T-helper 1 cell treated with Interleukin-12 subunit alpha and Interleukin-12 subunit beta and Interleukin-4 antibody, amounts not matched to agents 30 μg/mL and 1 μg/mL, for 36 hours (primary cell): ENCODE measurements at regions not wholly inside any gene's neighbourhood (a gene's known extent, or its start where the extent isn't known, plus 50 kb on each side); places are given as distances from the start of the nearest gene placed in this dataset.
"Not testable (repeated sequence)": the region's sequence is repeated elsewhere in the genome, so short reads cannot be mapped to it uniquely, and the experiment has no call there.

Experiments
- H3K27ac Mint-ChIP-seq: one replicate; pipeline ENCODE4 v1.8.0; 2021; ENCODE audit warnings: mild to moderate bottlenecking, mixed read lengths
- H3K27me3 Mint-ChIP-seq: one replicate; pipeline ENCODE4 v1.8.0; 2021; ENCODE audit warnings: low read depth, mixed read lengths
- H3K36me3 Mint-ChIP-seq: one replicate; pipeline ENCODE4 v1.8.0; 2021; ENCODE audit warnings: low read depth, mixed read lengths
- H3K4me1 Mint-ChIP-seq: one replicate; pipeline ENCODE4 v1.8.0; 2021; ENCODE audit warnings: low read depth, mixed read lengths
- H3K4me3 Mint-ChIP-seq: one replicate; pipeline ENCODE4 v1.8.0; 2021; ENCODE audit warnings: mild to moderate bottlenecking, moderate library complexity, mixed read lengths
- H3K9me3 Mint-ChIP-seq: one replicate; pipeline ENCODE4 v1.8.0; 2021; ENCODE audit warnings: mixed read lengths

DNA sequence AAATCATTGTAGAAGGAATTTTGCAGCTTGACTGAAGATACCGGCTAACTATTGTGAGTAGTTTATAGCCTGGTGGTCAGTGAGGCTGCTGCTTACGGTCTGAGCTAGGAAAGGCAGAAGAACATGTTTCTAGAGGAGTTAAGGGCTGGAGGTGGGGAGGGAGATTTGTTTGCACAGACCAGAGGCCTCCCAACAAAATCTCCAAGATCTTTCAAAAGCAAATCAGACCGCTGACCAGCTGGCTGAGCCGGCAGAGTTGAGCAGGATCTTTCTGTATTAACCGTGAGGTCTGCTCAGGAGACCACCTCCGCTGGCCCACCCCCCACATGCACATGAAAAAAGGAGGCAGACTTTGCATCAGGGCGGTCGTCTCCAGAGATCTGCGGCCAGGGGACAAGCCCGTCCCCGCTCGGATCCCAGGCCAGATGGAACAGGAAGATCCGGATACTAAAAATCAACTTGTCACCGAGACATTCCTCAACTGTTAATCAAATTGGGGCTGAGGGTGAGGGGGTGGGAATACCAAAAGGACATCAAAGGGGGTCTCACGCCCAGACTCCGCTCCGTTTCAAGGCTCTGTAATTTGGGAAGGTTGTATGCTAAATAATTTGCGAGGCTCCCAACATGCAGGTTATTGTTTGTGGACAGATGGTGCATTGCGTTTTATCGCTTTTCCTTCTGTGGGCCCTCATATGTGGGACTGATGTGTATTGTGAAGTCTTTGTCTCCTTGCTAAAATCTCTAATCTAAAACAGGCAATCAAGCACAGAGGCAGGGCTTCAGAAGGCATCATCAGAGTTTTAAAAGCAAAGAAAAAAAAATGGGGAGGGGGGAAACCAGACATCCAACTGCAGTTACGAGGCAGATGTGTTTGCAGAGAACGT lies 319.0 kb downstream of the ZNF536 start:
- no peak overlapping the region for H3K27ac Mint-ChIP-seq
- no peaks in the 10 kb centered on the region for H3K36me3 Mint-ChIP-seq
- H3K4me3 Mint-ChIP-seq: no peak overlapping the region
- peaks cover 3% of the 10 kb centered on the region for H3K9me3 Mint-ChIP-seq
- H3K27me3 Mint-ChIP-seq: peaks cover 64% of the 10 kb centered on the region
- peaks cover 8% of the 10 kb centered on the region for H3K4me1 Mint-ChIP-seq

DNA sequence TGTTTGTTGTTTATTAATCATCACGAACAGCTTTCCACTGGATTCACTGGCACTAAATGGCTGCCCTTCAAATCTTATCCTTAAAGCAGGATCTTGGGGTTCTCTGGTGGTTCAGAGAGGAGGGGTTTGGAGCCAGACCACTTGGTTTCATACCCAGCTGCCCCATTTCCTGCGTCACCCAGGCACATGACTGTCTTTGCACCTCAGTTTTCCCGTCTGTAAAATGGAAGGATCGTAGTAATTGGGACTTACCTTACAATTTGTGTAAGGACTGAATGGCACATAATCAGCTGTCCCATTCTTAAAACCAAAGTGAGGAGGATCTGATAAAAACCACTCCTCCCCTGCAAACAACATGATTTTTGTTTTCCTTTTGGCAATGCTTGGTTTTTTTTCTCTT lies 318.3 kb downstream of the ZNF536 start:
- Mint-ChIP-seq H3K9me3 (peaks cover 3% of the 10 kb centered on the region), H3K27me3 (peaks cover 64% of the 10 kb centered on the region), H3K4me1 (peaks cover 8% of the 10 kb centered on the region), H3K36me3 (no peaks in the 10 kb centered on the region), H3K4me3 (no peak overlapping the region), H3K27ac (no peak overlapping the region)

DNA sequence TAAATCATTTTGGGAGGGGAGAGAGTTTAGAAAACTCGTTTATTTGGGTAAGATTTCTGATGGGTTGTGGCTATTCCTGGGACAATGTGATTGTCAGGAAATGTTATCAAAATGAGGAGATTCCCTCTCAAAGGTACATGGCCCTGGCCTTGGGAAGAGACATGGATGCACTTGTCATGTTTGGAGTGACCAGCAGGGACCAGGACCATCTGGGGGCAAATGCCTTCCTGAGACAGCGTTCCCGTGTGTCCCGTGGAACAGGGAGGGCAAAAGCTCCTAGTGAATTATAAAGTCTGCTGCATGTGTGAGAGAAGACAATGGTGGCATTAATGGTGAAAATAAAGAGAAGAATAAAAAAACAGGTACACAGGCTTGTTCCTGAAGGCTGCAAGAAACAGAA lies 317.3 kb downstream of the ZNF536 start:
- peaks cover 3% of the 10 kb centered on the region for H3K9me3 Mint-ChIP-seq
- peaks cover 8% of the 10 kb centered on the region for H3K4me1 Mint-ChIP-seq
- no peak overlapping the region for H3K27ac Mint-ChIP-seq
- no peak overlapping the region for H3K4me3 Mint-ChIP-seq
- H3K36me3 Mint-ChIP-seq: no peaks in the 10 kb centered on the region
- H3K27me3 Mint-ChIP-seq: peaks cover 64% of the 10 kb centered on the region

DNA sequence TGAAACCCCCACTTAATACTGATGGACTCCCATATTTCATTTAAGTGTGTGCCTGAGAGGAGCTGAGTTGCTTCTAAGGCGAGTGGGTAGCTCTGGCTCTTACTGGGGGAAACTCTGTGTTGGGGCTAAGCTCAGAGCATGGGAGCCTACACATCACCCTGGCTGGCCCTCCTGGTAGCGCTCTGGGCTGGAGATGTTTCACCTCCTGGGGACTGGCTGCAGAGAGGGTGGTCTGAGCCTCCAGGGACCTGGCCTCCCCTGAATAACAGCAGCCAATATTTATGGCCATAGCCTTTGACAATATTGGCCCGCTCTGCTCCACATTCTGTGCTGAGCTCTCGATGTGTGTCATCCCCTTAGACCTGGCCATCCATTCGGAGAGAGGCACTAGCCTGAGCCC lies 316.5 kb downstream of the ZNF536 start:
- peaks cover 61% of the 10 kb centered on the region for H3K27me3 Mint-ChIP-seq
- no peaks in the 10 kb centered on the region for H3K9me3 Mint-ChIP-seq
- H3K4me1 Mint-ChIP-seq: peaks cover 4% of the 10 kb centered on the region
- no peak overlapping the region for H3K4me3 Mint-ChIP-seq
- H3K36me3 Mint-ChIP-seq: no peaks in the 10 kb centered on the region
- no peak overlapping the region for H3K27ac Mint-ChIP-seq

DNA sequence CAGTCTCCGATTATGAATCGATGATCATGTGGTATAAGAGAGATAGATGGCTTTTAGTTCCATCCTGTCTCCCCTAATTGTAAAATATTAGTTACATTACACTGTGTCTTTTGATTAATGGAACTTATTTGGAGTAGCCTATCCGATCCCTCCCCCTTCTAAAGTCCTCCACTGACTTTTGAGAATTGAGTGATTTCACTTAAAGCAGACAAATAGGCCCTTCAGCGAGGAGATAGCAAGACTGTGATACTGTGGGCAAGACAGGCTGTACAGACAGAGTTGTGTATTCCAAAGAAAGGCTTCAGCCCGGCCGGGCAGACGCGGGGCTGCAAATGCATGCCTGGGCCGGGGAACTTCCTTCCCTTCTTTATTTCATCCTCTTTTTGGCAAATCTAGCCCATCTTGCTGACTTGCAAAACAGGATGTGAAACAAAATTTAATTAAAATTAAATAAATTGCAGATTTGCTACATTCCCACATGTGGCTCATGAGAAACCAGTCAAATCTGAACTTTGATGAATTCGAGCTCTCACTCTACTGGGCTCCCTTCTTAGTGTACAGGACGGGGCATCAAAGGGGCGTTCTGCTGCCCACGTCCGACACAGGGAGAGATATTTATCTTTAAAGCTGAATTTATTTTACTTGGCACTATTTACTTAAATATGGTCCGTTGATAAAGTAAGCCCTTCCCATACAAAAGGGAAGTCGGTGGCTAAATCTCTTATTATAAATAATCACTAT lies 314.8 kb downstream of the ZNF536 start:
- H3K4me1 Mint-ChIP-seq: peaks cover 2% of the 10 kb centered on the region
- no peak overlapping the region for H3K4me3 Mint-ChIP-seq
- peaks cover 47% of the 10 kb centered on the region for H3K27me3 Mint-ChIP-seq
- H3K36me3 Mint-ChIP-seq: no peaks in the 10 kb centered on the region
- H3K27ac Mint-ChIP-seq: no peak overlapping the region
- H3K9me3 Mint-ChIP-seq: no peaks in the 10 kb centered on the region

DNA sequence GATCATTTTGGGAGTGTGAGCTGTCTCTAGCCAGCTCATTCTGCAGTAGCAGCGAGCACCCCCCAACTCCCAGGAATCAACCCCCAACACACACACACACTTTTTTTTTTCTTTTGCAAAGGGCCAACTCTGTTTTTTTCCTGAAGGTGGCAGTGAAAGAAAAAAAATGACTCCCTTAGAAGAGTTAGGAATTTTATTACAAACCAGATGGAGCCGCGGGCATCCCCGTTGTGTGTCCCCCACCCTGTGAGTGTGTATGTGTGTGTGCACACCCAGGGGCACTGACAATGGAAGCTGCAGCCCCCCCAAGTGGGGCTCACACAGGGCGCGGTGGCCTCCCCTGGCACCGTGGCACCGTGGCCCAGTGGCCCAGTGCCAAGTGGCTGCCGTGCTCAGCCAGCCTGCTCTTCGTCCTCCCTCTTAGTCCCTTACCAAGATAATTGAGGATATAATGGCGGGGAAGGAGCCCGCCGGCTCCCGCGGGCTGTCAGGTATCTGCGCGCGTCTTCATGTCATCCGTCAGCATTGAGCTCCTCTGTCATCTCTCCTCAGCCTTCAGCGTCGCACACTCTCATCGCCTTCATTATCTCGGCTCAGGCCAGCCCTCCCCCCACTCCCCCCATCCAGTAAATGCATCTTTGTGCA lies 314.1 kb downstream of the ZNF536 start:
- Mint-ChIP-seq H3K4me1 (no peaks in the 10 kb centered on the region), H3K36me3 (no peaks in the 10 kb centered on the region), H3K4me3 (no peak overlapping the region), H3K9me3 (no peaks in the 10 kb centered on the region), H3K27ac (no peak overlapping the region), H3K27me3 (peaks cover 41% of the 10 kb centered on the region)

DNA sequence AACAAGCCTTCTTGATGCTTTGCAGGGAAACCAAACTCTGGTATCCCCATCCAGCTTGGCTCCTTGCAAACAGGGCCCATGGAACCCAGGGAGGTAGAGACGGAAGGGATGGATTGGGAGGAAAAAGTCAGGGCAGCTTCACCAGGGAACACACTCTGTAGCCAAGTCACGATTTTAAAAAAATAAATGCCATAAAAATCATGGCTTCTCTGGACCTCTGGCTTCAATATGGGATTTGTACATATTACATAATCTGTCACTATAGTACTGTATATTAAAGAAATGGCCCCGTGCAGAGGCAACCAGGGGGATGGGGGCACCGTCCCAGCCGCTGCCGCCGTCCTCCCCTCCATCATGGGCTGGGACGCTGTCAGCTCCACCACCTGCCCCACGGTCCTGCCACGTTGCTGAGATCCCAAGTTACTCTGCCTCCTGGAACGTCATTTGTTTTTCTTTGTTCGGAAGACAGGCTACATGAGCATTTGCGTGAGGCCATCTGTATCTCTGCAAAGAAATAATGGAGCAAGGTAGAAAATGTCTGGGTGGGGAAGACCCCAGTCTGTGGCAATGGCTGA lies 313.3 kb downstream of the ZNF536 start:
- Mint-ChIP-seq H3K9me3 (no peaks in the 10 kb centered on the region), H3K4me1 (no peaks in the 10 kb centered on the region), H3K27me3 (peaks cover 34% of the 10 kb centered on the region), H3K36me3 (no peaks in the 10 kb centered on the region), H3K27ac (no peak overlapping the region), H3K4me3 (no peak overlapping the region)

DNA sequence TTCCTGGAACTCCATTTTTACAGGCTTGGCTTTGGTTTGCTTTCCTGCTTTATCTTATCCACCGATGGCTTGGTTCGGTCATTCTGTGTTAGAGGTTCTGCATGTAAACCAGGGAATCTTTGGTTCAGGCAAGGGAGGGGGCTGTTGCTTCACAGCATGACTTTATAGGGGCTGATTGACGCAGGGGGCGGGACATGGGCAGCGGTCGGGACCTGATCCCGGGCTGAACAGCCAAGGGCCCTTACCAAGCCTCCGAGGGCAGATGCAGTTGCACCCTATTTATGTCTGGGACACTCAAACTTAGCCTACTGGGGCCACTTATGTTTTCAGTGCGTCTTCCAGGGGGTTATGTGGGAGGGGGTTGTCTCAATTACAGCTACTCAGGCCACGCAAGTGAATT lies 312.4 kb downstream of the ZNF536 start:
- Mint-ChIP-seq H3K36me3 (no peaks in the 10 kb centered on the region), H3K27me3 (peaks cover 30% of the 10 kb centered on the region), H3K4me1 (no peaks in the 10 kb centered on the region)

DNA sequence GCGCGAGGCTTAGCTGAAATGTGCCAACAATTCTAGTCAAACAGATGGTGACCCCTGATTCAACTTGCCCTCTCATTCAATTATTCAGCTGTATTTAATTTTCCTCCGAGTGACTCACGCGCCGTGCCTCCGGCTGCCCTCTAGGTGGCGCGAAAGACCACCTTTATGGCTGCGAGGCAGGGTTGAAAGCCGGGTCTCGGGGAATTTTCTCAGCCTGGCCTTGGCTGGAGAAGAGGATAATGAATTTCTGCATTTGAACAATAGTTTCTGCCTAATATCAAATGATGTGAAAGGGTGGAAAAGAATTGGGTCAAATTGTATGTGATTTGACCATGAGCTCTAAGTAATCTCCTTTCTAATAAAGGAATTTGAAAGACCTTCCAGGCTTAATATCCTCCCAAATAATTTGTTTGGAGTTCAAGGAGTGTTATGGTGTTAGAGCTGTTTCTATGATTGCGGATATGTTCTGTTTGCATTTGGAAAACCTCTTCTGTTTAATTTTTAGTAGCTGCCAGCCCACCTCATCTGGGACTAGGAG lies 310.9 kb downstream of the ZNF536 start:
- no peak overlapping the region for H3K4me3 Mint-ChIP-seq
- no peaks in the 10 kb centered on the region for H3K9me3 Mint-ChIP-seq
- H3K36me3 Mint-ChIP-seq: no peaks in the 10 kb centered on the region
- H3K27ac Mint-ChIP-seq: no peak overlapping the region
- no peaks in the 10 kb centered on the region for H3K4me1 Mint-ChIP-seq
- peaks cover 20% of the 10 kb centered on the region for H3K27me3 Mint-ChIP-seq

More for the DNA sequence above, 312.4 kb downstream of the ZNF536 start:
- no peak overlapping the region for H3K27ac Mint-ChIP-seq
- no peaks in the 10 kb centered on the region for H3K9me3 Mint-ChIP-seq
- no peak overlapping the region for H3K4me3 Mint-ChIP-seq

DNA sequence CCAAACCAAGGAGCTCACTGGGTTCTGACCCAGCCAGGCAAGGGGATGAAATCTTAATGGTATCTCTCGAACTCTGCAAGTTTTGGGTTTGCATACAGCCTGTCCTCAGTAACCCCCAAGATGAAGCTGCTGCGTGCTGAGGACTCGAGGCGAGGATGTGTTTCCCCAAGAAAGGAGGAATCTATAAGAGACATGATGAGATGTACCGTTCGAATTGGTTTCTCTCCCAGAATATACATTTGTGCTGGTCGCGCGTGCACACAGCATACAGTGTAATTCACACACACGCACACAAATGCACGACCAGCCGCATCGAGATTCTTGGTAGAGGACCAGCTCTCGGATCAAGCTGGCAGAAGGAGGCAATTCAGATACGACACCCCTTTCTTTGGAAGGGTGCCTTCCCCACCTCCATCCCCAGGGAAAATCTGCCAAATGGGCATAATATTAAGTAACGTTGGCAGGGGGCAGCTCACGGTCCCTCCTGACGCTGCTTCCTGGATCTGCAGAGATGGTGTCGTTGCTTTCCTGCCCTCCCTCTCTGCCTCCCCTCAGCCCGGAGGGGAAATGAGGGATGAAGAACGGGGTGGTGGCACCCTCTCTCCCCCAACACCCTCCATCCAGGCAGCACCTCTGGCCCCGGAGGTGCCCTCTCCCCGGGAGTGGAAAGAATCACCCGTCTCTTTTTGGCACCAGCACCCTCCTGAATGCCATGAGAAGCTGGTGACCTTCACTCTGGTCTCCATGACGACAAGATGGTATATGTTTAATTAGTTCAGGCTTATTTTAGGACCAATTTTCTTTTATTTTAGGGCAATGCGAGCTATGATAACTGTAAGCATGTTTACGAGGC lies 310.2 kb downstream of the ZNF536 start:
- Mint-ChIP-seq H3K27me3 (peaks cover 13% of the 10 kb centered on the region), H3K27ac (no peak overlapping the region), H3K36me3 (no peaks in the 10 kb centered on the region), H3K4me3 (no peak overlapping the region), H3K9me3 (no peaks in the 10 kb centered on the region), H3K4me1 (no peaks in the 10 kb centered on the region)

DNA sequence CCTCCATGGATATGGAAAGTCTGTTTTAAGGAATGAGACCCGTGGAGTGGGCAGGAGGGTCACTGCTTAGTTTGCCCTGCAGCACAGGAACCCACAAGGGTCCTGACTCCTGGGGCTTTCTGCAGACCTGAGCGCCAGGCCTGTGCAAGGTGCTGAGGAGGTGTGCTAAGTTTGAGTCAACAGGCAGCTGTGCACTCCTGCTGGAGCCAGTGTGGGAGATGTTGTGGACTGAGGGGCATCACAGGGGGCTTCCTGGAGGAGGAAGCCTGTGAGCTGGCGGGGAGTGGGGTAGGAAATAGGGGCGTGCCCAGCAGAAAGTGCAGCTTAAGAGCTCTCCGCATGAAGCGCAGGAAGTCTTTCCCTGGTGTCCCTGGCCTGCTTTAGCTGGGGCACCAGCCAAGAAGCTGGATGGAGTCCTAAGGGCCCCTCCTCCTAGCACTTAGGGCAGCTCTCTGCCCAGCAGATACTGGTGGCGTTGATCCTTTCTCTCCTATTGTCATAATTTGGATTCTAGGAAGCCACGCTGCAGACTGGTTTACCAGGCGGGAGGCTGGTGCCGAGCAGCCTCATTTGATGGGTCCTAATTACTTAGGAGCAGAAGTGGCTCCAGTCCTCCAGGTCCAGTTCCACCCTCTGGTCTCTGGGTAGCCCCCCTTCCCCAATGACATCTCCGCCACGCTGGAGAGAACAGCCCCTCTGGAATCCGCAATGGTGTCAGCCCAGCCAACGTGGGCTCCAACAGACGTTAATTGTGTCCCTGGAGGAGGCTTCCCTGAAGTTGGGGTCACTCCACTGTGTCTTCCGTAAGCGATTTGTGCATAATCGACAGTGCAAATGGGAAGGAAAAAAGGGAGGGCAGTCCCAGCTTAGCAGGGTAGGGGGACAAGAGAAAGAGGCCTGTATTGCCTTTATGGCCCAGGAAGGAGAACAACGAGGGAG lies 309.2 kb downstream of the ZNF536 start:
- H3K27ac Mint-ChIP-seq: no peak overlapping the region
- no peaks in the 10 kb centered on the region for H3K4me1 Mint-ChIP-seq
- no peaks in the 10 kb centered on the region for H3K36me3 Mint-ChIP-seq
- no peaks in the 10 kb centered on the region for H3K9me3 Mint-ChIP-seq
- H3K4me3 Mint-ChIP-seq: no peak overlapping the region
- peaks cover 4% of the 10 kb centered on the region for H3K27me3 Mint-ChIP-seq

DNA sequence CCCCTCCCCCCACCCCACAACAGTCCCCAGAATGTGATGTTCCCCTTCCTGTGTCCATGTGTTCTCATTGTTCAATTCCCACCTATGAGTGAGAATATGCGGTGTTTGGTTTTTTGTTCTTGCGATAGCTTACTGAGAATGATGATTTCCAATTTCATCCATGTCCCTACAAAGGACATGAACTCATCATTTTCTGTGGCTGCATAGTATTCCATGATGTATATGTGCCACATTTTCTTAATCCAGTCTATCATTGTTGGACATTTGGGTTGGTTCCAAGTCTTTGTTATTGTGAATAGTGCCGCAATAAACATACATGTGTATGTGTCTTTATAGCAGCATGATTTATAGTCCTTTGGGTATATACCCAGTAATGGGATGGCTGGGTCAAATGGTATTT lies 308.2 kb downstream of the ZNF536 start:
- not testable (repeated sequence) for H3K9me3 Mint-ChIP-seq, H3K27me3 Mint-ChIP-seq, H3K27ac Mint-ChIP-seq, H3K4me1 Mint-ChIP-seq, H3K36me3 Mint-ChIP-seq, H3K4me3 Mint-ChIP-seq

DNA sequence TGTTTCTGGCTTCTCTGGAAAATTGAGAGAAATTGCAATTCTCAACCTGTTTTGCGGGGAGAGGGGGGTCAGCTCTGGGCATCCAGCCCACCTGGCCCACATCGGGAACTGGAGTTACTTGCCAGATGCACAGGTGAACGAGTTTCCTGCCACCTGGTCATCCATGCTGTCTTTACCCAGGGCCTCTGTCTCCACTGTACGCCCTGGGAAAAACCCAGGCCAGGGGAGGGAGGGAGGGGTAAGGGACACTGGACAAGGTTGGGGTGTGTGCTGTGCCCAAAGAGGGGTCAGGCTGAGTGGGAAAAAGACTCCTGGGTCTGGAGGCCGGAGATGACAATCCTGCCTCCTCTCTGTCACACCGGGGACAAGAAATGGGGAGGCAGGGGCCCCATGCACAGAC lies 307.6 kb downstream of the ZNF536 start:
- Mint-ChIP-seq H3K27ac (no peak overlapping the region), H3K27me3 (peaks cover 4% of the 10 kb centered on the region), H3K36me3 (no peaks in the 10 kb centered on the region), H3K9me3 (no peaks in the 10 kb centered on the region), H3K4me3 (no peak overlapping the region), H3K4me1 (no peaks in the 10 kb centered on the region)
